GM21717 (cell line): ENCODE measurements at regions not wholly inside any gene's neighbourhood (a gene's known extent, or its start where the extent isn't known, plus 50 kb on each side); places are given as distances from the start of the nearest gene placed in this dataset.

Source experiments
- ATAC-seq: cut with Tn5 transposase; IDR thresholded peaks from one replicate; pipeline ENCODE4 v1.9.1; 2021; ENCODE audit warnings: mild to moderate bottlenecking, moderate library complexity; ENCODE audit not compliant: unreplicated experiment

DNA sequence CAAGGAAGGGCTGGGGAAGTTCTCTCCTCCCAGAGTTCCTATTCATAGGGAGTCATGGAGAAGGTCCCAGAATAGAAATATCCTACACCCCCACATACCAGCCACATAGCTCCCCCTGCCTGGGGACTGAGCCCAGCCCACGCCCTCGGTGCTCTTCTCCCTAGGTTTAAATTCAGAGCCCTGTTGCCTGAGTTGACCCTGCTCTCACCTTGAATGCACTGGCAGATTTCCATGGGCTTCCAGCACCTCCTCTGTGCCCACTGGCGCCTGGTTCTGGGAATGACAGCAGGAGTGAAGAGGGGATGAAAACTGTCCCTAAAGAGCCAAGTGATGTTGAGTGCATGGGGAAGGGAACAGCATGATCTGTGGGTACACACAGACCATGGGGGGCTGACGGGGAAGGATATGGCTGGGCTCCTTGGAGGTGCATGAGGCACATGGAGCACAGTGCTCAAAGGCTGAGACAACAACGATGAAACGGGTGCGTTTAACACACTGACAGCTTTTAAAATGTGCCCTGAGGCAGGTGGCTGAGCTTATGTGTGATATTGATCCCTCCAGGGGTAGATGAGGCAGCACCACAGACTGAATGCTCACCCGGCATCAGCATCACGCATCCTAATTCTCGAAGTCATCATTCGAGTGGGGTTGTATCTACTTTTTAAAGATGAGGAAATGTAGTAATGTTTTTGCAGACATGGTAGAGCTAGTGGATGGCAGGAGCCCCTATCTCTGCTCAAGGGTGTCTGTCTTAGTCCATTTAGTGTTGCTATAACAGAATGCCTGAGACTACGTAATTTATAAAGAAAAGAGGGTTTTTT is 53.7 kb upstream of the IGFBP3 start:
- ATAC-seq = no peak

DNA sequence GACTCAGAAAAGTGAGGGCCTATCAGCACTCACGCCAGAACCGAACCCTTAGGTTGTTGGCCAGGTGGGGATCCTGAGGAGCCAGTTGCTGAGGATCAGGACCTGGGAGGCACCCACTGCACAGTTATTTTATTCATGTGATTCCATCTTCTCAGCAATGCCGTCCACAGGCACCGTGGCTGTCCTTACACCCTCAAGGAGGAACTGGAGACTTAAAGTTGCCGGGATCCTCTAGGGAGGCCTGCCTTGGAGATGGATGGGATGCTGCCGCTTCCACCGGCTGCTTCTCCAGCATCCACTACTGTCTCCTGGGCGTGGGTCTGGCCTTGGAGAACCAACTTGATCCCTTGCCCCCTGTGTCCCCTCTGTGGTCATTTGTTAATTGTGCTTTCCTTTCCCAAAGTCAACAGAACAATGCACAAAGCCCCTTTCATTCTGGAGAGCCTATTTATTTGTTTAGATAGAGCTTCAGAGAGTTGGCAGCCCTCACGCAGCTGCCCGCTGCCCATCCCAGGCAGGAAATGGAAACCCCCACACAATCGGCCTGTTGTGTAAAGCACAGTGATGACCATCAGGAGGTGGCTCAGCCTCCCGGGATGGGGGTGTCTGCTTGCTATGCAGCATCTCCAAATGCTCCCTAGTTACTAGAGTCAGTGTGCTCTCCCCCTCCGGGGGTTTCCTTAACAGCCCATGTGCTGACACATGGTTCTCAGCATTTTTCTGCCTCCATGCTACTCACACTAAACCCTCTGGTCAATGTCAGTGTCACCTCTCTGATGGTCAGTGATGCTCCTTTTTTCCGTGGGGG is 52.9 kb upstream of the IGFBP3 start:
- ATAC-seq = no peak

DNA sequence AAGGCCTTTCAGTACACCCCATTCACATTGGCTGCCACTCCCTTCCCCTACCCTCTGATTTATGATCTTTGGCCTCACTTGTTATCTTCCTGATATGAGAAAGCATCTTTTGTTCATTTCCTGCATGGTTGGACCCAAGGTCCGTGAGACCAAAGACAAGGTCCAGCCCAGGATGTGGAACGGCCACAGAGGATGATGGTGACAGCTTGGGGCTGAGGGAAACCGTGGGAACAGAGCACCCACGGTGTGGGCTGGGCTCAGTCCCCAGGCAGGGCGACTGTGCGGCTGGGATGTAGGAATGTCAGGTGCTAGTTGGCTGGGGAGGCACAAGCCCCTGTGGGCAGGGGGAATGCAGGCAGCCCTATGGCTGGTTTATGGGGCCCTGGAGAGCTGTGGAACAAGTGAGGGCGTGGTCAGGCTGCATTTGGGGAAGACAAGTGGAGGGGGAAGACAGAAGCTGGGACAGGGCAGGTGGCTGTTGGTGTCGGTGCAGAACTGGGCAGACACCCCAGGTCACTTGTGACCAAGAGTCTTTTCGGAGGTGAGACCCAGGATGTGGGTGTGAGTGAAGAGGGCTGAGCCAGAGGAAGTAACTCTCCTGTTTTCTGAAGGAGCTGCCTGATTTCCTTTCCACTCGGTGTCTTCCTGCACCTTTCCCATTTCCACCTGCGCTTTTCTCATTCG is 51.7 kb upstream of the IGFBP3 start:
- ATAC-seq = no peak

DNA sequence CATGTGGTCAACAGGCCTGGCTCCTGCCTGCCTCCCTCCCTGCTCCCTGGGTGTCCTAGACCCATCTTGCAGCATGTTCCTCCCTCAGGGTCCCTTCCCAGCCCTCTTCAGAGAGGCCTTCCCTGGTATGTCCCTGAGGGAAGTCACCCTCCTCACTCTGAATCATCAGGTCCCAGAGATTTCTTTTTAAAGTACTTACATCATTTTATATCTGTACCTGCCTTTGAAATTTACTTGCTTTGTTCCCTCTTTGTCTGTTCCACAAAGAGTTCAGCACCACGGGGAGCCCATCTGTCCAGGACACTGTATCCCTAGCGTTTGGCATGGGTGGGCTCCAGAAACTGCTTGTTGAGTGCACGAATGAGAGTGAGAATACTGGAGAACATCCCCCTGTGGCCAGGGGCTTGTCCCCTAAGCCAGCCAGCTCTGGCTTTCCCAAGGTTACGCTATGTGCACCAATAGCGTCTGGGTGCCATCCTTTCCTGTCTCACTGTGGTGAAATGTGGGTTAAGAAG is 50.6 kb upstream of the IGFBP3 start:
- ATAC-seq = no peak

DNA sequence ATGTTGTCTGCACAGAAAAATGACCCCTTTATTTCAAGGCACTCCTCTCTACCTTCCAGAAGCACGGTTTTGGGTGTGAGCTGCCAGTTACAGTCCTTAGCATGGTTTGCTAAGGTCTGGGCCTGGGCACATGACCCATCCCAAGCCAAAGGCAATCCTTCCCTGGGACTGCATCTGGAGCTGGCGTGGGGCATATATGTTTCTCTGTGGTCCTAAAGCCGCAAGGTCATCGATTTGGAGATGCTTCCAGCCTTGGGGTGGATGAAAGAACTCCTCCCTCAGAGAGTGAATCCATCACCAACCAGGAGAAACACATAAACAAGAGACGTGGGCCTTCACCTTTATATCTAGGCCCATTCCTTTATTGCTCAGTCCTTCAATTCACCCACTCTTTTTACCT is 50.1 kb upstream of the IGFBP3 start:
- no peak for ATAC-seq
